ENCODE measurements at regions not wholly inside any gene's neighbourhood (a gene's known extent, or its start where the extent isn't known, plus 50 kb on each side); places are given as distances from the start of the nearest gene placed in this dataset.

DNA sequence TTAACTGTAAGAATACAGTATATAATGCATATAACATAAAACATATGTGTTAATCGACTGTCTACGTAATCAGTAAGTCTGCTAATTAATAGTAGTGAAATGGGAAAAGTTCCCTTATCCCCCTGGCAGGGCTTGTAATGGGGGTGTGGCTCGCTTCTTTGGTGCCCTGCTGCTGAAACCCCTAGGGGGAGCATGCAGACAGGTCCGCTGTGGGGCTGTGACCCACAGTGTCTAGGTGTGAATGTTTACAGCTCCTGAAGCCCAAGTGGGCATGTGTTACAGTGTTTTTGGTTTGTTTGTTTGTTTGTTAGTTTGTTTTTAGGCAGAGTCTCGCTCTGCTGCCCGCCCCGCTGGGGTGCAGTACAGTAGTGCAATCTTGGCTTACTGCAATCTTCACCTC lies 495.7 kb downstream of the SHISA9 start:
- DNase-seq, result no peak

DNA sequence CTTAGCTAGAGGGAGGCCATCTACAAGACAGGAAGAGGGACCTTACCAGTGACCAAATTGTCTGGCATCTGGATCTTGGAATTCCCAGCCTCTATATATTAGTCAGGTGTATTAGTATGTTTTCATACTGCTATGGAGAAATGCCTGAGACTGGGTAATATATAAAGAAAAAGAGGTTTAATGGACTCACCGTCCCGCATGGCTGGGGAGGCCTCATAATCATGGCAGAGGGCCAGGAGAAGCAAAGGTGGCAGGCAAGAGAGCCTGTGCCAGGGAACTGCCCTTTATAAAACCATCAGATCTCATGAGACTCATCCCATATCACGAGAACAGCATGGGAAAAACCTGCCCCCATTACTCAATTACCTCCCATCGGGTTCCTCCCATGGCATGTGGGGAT lies 500.2 kb downstream of the SHISA9 start:
- DNase-seq, result no peak

DNA sequence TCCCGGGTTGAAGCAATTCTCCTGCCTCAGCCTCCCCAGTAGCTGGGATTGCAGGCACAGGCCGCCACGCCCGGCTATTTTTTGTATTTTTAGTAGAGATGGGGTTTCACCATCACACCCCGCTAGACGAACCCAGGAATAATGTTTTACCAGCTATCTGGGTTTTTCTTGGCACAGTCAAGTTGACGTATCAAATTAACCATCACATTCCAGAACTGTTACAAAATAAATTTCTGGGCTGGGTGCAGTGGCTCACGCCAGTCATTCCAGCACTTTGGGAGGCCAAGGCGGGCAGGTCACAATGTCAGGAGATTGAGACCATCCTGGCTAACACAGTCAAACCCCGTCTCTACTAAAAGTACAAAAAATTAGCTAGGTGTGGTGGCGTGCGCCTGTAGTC lies 501.2 kb downstream of the SHISA9 start:
- no peak for DNase-seq

DNA sequence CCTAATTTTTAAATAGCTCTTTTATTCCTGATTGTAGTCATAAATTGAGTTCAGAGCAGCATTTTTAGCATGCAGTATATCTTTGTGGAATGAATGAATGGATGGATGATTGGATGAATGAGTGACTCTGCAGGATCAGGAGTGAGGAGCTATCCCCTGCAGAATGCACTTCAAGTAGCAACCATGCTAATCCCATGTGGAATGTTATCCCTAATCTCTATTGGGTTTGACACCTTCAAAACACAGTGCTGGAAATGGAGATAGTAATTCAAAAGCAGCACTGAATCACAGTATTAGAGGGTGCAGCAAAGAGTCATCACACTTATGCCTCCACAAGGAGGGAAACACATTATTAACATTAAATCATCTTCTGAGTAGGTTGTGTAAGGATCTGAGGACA lies 501.9 kb downstream of the SHISA9 start:
- no peak for DNase-seq

DNA sequence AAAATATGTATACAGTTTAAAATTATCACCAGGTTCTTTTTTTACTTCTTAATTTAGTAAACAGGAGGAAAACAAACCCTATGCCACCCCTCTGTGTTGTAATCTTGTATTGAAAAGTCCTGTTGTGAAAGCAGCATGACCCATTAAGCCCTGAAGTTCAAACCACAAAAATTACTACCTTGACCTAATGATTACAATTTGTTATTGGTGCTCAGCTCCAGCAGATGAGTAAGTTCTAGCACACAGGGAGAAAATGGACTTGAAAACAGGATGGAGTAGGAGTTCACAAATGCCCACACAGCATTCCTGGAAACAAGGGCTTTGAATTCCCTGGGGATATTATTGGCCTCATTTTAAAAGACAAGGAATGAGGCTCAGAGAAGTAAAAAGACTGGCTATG lies 505.8 kb upstream of the ERCC4 start:
- DNase-seq, result no peak

DNA sequence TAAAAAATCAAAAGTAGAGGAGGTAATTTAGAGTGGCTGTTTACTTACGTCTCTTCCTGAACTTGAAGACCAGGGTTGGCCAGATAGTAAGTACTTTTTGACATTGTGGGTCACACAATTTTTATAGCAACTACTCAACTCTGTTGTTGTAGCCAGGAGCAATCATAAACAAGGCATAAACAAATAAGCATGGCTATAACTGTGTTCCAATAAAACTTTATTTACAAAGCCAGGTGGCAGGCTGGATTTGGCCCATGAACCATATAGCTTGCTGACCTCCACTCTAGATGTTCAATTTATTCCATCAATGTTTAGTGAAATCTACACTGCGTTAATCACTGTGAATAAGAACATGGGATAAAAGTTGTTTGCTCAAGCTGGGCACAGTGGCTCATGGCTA lies 500.4 kb upstream of the ERCC4 start:
- DNase-seq, result no peak

DNA sequence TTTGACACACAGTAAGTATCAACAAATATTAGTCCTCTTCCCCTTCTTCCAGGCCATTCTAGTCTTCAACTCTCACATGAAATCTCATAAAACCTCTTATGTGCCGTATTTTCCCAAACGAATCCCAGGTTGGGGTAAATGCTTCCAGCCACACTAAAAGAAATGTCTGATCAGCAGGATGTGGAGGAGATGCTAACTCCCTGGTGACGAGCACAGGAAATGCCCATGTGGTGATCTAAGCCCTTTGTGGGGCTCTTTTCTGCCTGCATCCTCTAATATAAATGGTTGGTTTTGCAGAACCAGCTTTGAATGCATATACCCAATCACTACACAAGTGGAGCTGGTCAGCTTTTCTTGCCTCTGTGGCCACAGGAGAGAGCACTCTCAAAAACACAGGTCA lies 498.2 kb upstream of the ERCC4 start:
- no peak for DNase-seq

DNA sequence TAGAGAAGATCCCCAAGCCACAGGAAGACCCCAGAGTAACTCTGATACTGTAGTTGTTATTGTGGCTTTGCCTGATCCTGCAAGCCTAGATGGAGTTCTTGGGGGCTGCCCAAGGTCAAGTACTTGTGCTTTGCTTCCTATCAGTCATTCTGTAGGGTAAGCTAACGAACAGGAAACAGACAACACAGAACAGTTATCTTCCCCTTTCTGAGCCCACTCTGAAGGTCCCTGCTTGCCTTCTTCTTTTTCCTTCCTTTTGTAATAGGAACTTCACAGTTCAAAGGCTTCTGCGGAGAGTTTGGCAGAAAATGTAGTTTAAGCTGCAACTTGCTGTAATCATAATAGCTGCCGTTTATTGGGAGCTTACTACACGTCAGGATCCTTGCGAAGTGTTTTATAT lies 494.1 kb upstream of the ERCC4 start:
- DNase-seq, result no peak

DNA sequence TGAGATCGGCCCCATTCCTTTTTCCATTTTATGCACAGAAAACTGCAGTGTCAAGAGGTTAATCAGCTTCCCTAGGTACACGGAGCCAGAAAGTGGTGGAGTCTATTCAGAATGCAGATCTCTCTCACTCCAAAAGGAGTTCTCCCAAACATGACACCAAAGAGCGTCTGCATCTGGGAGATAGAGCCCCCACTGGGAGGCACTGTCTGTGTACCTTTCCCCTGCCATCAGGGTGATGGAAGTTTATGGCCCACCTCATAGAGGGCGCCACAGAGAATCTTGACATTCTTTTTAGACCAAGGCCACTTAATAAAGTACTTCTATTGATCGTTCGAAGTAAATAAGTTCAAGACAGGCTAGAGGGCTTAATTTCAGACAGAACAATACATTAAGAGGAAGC lies 493.7 kb upstream of the ERCC4 start:
- no peak for DNase-seq

DNA sequence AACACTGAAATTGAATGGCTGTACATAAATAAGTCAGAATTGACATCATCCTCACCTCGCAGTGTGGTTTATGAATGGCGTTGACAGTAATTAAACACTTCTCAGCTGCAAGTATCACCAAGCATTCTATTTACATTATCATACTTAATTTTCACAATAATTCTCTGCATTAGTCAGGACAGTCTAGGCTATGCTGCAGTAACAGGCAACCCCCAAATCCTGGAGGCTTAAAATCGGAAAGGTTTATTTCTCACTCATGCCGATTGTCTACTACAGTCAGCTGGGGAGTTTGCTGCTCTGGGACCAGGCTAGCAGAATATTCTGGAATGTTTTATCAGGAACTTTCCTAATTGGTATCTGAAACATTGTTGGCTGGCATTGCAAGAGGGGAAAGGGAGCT lies 493.2 kb upstream of the ERCC4 start:
- no peak for DNase-seq

DNA sequence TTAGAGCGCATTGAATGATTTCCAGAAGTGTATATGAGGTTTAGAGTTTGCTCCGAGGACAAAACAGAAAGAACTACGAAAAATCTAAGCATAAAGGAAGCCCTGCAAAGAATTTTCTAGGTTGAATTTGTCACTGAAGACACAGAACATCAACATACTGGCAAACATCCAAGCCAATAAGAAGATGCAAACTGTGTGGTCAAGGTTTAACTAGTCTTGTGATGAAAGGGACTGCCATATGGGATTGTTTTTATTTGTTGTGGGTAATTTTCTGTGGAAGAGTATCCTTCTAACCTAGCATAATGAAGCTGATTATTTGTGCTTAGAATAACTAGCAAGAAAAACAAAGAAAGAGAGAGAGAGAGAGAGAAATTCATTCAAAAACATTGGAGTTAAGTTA lies 492.0 kb upstream of the ERCC4 start:
- no peak for DNase-seq

DNA sequence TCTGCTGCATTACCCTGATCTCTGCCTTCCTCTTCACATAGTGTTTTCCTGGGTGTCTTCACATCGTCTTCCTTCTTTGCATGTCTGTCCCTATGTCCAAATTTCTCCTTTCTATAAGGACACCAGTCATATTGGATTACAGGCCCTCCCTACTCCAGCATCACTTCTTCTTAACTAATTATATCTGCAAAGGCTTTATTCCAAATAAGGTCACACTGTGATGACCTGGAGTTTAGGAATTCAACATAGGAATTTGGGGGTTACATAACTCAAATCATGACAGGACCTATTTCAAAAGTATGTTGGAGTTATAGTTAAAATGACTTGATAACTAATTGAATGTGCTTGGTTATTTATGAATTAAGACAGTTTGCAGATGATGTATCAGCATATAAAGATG lies 490.5 kb upstream of the ERCC4 start:
- no peak for DNase-seq

DNA sequence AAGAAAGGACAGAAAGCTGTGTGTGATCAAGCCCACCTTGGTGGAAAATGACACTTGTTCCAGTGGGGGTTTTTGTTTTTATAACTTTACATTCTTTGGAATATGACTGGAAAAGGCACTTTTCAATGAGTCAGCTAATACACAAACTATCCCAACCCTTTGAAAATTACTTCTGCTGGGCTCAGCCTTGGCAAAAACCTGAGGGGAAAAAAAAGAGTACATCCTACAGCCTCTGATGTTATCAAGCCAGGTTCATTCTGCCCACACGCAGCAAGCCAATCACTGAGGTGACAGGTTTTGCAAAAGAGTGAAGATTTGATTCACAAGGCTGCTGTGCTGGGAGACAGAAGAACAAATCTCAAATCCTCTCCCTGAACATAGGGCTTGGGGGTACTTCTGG lies 484.5 kb upstream of the ERCC4 start:
- DNase-seq, result no peak

DNA sequence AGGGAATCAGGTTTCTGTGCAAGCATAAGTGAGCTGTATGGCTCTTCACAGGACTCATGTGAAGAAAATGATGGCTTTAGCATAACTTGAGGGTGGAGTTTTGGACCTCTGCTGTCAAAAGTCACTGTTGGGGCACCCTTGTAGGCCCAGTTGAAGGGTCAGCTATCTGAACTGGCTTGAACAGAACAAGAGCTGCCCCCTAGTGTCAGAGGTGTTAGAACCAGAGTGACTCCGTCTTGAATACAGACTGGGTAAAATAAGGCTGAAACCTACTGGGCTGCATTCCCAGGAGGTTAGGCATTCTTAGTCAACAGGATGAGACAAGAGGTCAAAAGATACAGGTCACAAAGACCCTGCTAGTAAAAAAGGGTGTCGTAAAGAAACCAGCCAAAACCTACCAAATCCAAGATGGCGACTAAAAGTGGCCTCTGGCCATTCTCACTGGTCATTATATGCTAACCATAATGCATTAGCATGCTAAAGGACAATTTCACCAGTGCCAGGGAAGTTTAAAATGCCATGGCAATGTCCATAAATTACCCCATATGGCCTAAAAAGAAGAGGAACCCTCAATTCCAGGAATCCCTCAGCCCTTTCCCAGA lies 484.0 kb upstream of the ERCC4 start:
- no peak for DNase-seq

DNA sequence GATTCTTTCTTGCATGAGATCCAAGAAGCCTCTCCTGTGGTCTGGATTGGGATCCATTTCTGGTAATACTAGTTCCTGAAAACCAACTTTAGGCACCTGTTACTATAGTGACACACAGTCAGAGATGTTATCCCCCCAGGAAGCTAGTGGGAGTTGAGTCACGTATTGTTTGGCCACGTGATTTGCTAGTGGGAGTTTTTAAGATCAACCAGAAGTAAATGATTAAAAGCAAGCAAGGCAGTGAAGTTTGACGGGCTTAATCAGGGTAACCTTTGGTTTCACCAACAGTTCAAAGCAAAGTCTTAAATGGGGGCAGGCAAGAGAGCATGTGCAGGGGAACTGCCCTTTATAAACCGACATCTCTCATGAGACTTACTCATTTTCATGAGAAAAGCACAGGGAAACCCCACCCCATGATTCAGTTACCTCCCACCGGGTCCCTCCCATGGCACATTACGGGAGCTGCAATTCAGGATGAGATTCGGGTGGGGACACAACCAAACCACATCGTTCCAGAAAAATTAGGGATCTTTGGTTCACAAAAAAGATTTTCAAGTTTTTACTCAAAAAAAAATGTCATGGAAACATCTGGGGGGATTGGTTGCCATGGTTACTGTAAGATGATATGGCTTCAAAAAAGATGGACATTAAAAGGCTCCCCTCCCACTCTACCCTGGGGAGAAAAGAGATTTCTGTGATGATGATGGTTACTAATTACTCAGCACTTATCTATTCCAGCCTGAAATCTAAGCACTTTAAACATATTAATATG lies 483.1 kb upstream of the ERCC4 start:
- DNase-seq, result no peak

DNA sequence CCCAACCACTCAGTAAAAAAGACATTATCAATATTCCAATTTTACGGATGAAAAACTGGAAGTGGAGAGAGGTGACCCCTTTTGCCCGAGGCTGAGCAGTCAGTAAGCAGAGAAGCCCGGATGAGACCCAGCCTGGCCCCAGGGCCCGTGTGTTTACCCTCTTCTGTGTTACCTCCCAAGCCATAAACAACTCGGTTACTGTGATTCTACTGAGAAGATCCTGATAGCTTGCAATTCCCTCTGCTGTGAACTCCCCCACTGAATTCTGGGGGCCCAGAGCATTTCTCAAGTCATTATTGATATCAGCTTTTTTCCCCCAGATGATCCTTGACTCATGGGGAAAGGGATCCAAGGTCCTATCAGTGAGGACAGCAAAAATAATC lies 482.6 kb upstream of the ERCC4 start:
- no peak for DNase-seq

DNA sequence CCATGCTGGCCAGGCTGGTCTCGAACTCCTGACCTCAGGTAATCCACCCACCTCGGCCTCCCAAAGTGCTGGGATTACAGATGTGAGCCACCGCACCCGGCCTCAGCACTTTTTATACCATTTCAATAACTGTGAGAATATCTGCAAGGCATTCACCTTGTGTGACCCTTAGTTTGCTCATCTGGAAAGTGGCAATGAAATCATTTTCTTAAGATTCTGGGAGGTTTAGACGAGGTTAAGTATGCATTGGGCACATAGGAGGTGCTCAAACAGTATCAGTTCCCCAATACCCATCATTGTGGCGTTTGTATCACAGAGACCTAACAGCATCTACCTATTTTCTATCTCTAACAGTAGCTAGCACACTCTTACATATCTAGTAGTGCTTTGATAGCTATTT lies 481.9 kb upstream of the ERCC4 start:
- no peak for DNase-seq

DNA sequence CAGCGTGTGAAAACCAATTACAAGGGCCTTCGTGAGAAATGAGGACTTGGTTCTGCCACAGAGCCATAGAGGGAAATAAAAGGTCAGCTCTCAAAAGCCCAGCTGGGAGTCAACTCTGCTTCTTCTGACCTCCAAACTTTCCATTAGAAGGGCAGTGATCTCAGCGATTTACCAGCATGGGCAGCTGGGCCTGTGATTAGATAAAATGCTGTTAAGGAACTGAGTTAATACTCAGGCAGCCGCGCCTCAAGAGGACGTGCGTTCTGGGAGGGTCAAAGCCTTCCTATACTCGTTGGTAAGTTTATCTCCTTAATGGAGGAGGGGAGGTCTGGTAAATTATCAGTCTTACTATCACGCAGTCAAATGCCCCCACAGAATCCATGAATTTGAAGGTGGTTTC lies 480.2 kb upstream of the ERCC4 start:
- no peak for DNase-seq

DNA sequence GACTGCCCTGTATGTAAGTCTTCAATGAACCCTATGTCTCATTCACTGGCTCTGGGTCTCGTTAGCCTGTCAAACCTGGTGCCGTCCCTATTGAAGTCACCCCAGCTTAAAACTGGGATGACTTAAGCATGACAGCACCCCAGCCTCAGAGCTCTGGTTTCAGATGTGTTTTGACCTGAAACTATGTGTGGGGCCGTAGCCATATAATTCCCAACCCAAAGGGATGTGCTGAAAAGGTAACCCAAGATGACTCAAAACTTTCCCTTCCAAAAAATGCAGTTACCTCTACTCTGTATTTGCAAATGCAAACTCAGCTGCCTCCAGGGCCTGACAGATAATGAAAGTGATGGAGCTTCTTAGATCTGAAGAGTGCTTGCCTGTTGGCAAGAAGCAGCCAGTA lies 478.3 kb upstream of the ERCC4 start:
- DNase-seq, result no peak

DNA sequence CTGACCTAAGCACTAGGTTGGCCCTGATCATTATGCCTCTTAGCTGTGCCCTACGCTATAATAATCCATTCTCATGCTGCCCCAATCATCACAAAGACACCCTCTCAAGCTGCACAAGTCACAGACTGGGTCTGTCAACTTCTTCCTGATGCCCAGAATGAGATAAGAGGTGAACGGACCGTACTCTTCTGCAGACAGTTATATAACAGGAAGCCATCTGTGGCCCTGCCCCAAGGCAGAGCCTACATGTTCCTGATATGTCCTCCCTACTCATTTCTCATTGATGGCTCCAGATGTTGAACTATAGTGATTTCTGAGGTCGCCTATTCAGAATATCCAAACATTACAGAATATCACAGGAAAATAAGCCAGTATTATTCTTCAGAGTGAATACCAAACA lies 471.6 kb upstream of the ERCC4 start:
- DNase-seq, result no peak

DNA sequence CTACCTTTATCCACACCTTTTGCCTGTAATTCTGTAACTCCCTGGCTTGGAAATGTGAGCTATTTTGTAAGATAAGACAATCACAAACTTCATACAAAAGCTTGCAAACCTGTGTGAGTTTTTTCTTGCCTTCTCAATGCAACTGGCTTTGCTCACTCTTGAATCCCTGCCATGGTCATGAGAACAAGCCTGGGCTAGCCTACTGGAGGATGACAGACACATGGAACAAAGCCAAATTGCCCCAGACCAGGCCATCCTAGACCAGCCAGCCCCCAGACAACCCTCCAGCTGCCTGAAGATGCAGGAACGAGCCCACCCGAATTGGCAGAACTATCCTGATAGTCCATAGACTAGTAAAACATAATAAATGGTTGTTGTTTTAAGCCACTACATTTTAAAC lies 466.6 kb upstream of the ERCC4 start:
- DNase-seq, result no peak

DNA sequence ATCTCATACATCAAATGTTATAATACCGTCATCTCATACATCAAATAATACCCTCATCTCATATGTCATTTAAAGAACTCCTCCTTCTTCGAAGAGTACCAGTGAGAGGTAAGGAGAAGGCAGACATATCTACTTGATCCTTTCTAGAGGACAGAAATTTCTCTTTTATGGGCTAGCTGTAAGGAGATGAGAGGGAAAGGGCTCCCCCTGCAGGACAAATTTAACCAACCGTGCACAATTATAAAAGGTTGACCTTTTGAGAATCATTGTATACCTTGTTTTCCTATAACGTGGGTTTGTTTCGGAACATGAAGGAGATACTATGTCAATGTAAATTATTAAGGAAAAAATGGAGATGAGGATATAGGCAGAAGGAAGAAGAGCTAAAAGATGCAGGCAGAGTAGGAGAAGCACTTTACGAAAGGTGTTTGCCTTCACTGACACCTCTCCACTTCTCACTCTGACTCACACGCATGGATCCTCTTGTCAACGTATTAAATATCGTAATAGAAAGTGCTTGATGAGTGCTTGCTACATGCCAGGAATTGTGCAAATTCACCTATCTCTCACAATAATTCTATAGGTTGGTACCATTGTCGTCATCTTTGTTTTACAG lies 465.9 kb upstream of the ERCC4 start:
- peak; percentile 28 for DNase-seq

DNA sequence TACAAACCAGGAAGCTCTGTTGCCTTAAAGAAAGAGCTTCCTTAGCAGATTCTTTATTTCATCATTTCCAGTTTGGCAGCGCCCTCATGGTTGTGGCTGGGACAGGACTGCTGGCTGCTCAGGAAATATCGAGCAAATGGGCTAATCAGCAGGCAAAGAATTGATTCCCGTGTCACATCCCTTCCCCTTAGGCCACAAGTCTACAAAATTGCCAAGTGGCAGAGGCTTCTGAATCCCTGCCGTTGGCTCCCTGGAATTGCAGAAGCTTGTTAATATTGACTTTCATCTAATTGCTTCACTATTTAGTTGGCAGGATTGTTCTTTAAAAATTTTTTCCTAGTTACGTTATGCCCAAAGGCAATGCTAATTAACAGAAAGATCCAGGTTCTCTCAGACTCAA lies 456.3 kb upstream of the ERCC4 start:
- no peak for DNase-seq

DNA sequence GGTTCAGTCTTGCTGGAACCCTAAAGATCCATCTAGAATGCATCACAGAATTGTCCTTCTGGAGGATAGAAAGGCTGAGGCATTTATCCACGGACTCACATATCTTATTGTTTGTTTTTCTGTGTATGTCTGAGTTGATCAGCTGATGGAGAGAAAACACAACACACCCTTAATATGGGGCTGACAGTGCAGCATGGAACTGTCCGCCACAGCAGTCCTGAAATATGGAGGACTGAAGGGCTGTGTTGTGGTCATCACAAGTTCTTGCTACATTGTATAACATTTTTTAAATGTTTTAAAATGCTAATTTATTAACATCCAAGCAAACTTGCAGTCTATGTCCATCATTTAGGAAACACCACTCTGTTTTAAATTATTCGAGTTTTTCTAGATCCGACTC lies 448.9 kb upstream of the ERCC4 start:
- DNase-seq, result no peak

DNA sequence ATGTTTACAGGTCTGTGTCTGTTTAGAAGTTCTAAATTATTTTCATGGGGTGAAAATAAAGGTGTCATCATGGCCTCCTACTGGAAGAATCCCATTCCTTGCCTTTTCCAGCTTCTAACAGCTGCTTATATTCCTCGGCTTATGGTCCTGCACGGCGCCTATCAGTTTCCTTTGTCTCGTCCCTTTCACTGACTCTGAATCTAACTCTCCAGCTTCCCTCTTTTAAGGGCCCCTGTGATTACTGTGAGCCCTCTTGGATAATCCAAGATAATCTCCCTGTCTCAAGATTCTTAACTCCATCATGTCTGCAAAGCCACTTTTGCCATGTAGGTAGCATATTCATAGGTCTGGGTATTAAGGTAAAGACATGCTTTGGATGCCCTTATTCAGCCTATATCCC lies 441.0 kb upstream of the ERCC4 start:
- no peak for DNase-seq
